MM.1S (cell line): ENCODE measurements at regions not wholly inside any gene's neighbourhood (a gene's known extent, or its start where the extent isn't known, plus 50 kb on each side); places are given as distances from the start of the nearest gene placed in this dataset.

Experiments used
- DNase-seq: peaks from one replicate; pipeline ENCODE4 v3.0.0-alpha.2; 2015
- H2AFZ ChIP-seq: fragments of 300-600 bp; sonication (generic); 2 replicates; pipeline ENCODE4 v1.6.0; 2016; ENCODE audit warnings: antibody characterized with exemption, low read length
- H3F3A ChIP-seq: fragments of 300-600 bp; sonication (generic); 2 replicates; pipeline ENCODE4 v1.6.1; 2016; ENCODE audit warnings: mild to moderate bottlenecking, antibody characterized with exemption, low read length, moderate library complexity, mixed read lengths; ENCODE audit not compliant: insufficient read depth
- H3K27ac ChIP-seq: fragments of 300-600 bp; sonication (generic); 2 replicates; pipeline ENCODE4 v1.5.1; 2016; ENCODE audit warnings: mild to moderate bottlenecking, low read length
- H3K27me3 ChIP-seq: fragments of 300-600 bp; sonication (generic); replicated peaks from 2 replicates; pipeline ENCODE4 v1.6.0; 2016; ENCODE audit warnings: low read length; ENCODE audit not compliant: insufficient read depth
- H3K36me3 ChIP-seq: fragments of 300-600 bp; sonication (generic); replicated peaks from 2 replicates; pipeline ENCODE4 v1.6.1; 2016; ENCODE audit warnings: mild to moderate bottlenecking, low read length, mixed read lengths; ENCODE audit not compliant: insufficient read depth
- H3K4me1 ChIP-seq: fragments of 300-600 bp; sonication (generic); 2 replicates; pipeline ENCODE4 v1.6.1; 2016; ENCODE audit warnings: low read length, mixed read lengths
- H3K4me2 ChIP-seq: fragments of 300-600 bp; sonication (generic); 2 replicates; pipeline ENCODE4 v1.6.0; 2016; ENCODE audit warnings: low read depth, low read length
- H3K4me3 ChIP-seq: fragments of 300-600 bp; sonication (generic); 2 replicates; pipeline ENCODE4 v1.5.1; 2016; ENCODE audit warnings: low read length, mixed read lengths
- H3K79me2 ChIP-seq: fragments of 300-600 bp; sonication (generic); 2 replicates; pipeline ENCODE4 v1.6.1; 2016; ENCODE audit warnings: mixed run types, low read length, mixed read lengths
- H3K9ac ChIP-seq: fragments of 300-600 bp; sonication (generic); 2 replicates; pipeline ENCODE4 v1.6.1; 2016; ENCODE audit warnings: low read length, mixed read lengths
- H3K9me2 ChIP-seq: fragments of 300-600 bp; sonication (generic); replicated peaks from 2 replicates; pipeline ENCODE4 v1.6.1; 2016; ENCODE audit warnings: mild to moderate bottlenecking, low read length, mixed read lengths; ENCODE audit not compliant: insufficient read depth
- H3K9me3 ChIP-seq: fragments of 300-600 bp; sonication (generic); replicated peaks from 2 replicates; pipeline ENCODE4 v1.6.1; 2016; ENCODE audit warnings: mild to moderate bottlenecking, low read length, mixed read lengths; ENCODE audit not compliant: insufficient read depth
- H4K20me1 ChIP-seq: fragments of 300-600 bp; sonication (generic); 2 replicates; pipeline ENCODE4 v1.6.1; 2016; ENCODE audit warnings: mild to moderate bottlenecking, low read length, moderate library complexity, mixed read lengths; ENCODE audit not compliant: insufficient read depth
- EZH2 ChIP-seq: fragments of 300-600 bp; sonication (generic); optimal IDR thresholded peaks from 2 replicates; pipeline ENCODE3; 2017; ENCODE audit warnings: low read depth, mild to moderate bottlenecking, antibody characterized with exemption, low read length, mixed read lengths
- EZH2phosphoT487 ChIP-seq: fragments of 300-600 bp; sonication (generic); IDR thresholded peaks from 2 replicates; pipeline ENCODE4 v1.6.1; 2018; ENCODE audit warnings: antibody characterized with exemption, low read length
- TF ChIP-seq, protein P1 (sequence below): fragments of 300-600 bp; sonication (generic); IDR thresholded peaks from 2 replicates; pipeline ENCODE4 v1.5.1; 2016; ENCODE audit warnings: antibody characterized with exemption, low read length, mixed read lengths

GRCh38 chr14:51446771-51447170 is 204.9 kb upstream of the FRMD6 start:
- no peak overlapping the region for H3K27ac ChIP-seq
- no peaks in the 10 kb centered on the region for H3F3A ChIP-seq
- H3K4me1 ChIP-seq, result no peaks in the 10 kb centered on the region
- no peaks in the 10 kb centered on the region for H3K9me2 ChIP-seq
- H2AFZ ChIP-seq, result no peak overlapping the region
- no peak overlapping the region for H3K9ac ChIP-seq
- H3K9me3 ChIP-seq, result no peaks in the 10 kb centered on the region
- no peak overlapping the region for H3K4me2 ChIP-seq
- H4K20me1 ChIP-seq, result no peaks in the 10 kb centered on the region
- no peak for DNase-seq
- H3K79me2 ChIP-seq, result no peaks in the 10 kb centered on the region
- H3K36me3 ChIP-seq, result no peaks in the 10 kb centered on the region
- H3K27me3 ChIP-seq, result no peaks in the 10 kb centered on the region
- no peak overlapping the region for H3K4me3 ChIP-seq
- no peak for TF ChIP-seq EZH2
- TF ChIP-seq, protein P1, sequence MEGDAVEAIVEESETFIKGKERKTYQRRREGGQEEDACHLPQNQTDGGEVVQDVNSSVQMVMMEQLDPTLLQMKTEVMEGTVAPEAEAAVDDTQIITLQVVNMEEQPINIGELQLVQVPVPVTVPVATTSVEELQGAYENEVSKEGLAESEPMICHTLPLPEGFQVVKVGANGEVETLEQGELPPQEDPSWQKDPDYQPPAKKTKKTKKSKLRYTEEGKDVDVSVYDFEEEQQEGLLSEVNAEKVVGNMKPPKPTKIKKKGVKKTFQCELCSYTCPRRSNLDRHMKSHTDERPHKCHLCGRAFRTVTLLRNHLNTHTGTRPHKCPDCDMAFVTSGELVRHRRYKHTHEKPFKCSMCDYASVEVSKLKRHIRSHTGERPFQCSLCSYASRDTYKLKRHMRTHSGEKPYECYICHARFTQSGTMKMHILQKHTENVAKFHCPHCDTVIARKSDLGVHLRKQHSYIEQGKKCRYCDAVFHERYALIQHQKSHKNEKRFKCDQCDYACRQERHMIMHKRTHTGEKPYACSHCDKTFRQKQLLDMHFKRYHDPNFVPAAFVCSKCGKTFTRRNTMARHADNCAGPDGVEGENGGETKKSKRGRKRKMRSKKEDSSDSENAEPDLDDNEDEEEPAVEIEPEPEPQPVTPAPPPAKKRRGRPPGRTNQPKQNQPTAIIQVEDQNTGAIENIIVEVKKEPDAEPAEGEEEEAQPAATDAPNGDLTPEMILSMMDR, result no peak
- no peak for TF ChIP-seq EZH2phosphoT487

DNA sequence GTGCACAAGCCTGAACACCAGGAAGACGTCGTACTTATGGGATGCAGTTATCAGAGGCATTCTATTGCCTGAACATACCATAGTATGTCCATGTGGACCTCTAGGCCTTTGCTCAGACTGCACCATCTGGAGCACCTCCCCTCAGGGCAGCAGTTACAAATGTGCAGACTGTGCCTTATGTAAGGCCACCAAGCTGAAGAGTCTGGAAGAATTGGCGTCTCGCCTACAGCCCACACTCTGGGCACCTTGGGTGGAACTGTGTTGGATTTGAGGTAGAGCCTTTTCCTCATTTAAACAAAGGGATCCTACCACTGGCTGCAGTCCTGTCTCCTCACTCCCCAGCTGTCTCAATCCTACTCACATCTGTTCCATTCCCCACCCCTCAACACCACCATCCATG is 204.3 kb upstream of the FRMD6 start:
- Histone ChIP-seq H3K36me3 (no peaks in the 10 kb centered on the region), H3K4me2 (no peak overlapping the region), H3K27me3 (no peaks in the 10 kb centered on the region), H4K20me1 (no peaks in the 10 kb centered on the region), H3K9me2 (no peaks in the 10 kb centered on the region), H3K4me3 (no peak overlapping the region), H3K9ac (no peak overlapping the region), H3K4me1 (no peaks in the 10 kb centered on the region), H3K27ac (no peak overlapping the region), H2AFZ (no peak overlapping the region), H3F3A (no peaks in the 10 kb centered on the region), H3K9me3 (no peaks in the 10 kb centered on the region), H3K79me2 (no peaks in the 10 kb centered on the region)
- TF ChIP-seq EZH2, result no peak
- TF ChIP-seq EZH2phosphoT487, result no peak
- TF ChIP-seq, protein P1, result no peak
- no peak for DNase-seq

GRCh38 chr14:51448831-51449670 is 202.7 kb upstream of the FRMD6 start:
- H2AFZ ChIP-seq, result no peak overlapping the region
- TF ChIP-seq EZH2 (no peak), EZH2phosphoT487 (no peak)
- TF ChIP-seq, protein P1, result no peak

More at GRCh38 chr14:51448831-51449670, 202.7 kb upstream of the FRMD6 start:
- no peak overlapping the region for H3K27ac ChIP-seq
- no peaks in the 10 kb centered on the region for H4K20me1 ChIP-seq
- no peaks in the 10 kb centered on the region for H3K79me2 ChIP-seq
- H3K9ac ChIP-seq, result no peak overlapping the region
- no peaks in the 10 kb centered on the region for H3K27me3 ChIP-seq
- DNase-seq, result no peak
- H3K9me2 ChIP-seq, result no peaks in the 10 kb centered on the region
- no peak overlapping the region for H3K4me2 ChIP-seq
- no peak overlapping the region for H3K4me3 ChIP-seq
- H3K36me3 ChIP-seq, result no peaks in the 10 kb centered on the region
- no peaks in the 10 kb centered on the region for H3K4me1 ChIP-seq
- no peaks in the 10 kb centered on the region for H3F3A ChIP-seq
- no peaks in the 10 kb centered on the region for H3K9me3 ChIP-seq
